ENCODE measurements at regions not wholly inside any gene's neighbourhood (a gene's known extent, or its start where the extent isn't known, plus 50 kb on each side); places are given as distances from the start of the nearest gene placed in this dataset.

DNA sequence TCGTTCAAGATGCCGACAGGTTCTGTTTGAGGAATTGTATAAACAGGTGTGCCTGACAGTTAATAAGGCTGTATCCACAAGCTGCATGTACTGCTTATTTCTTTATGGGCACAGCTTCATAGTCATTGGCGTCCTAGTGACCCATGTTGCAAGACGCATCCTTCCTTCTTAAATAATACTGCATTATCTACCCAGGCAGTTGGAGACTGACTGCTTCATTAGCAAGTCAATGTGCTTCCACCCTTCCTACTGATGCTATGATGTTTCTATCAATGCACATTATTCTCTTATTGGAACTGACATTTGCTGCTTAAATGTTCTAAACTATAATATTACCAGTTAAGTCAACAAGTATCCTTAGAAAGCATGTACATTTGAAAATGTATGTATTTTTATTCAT lies 950.0 kb upstream of the MIR17HG start:
- Histone ChIP-seq H3K4me3 (no peak overlapping the region), H3K4me1 (ENCODE audit: low read depth) (no peaks in the 10 kb centered on the region), H3K9me3 (no peaks in the 10 kb centered on the region), H3K36me3 (ENCODE audit: low read depth) (no peaks in the 10 kb centered on the region)
- ATAC-seq: no peak
- no peak for DNase-seq
- TF ChIP-seq, protein P1, sequence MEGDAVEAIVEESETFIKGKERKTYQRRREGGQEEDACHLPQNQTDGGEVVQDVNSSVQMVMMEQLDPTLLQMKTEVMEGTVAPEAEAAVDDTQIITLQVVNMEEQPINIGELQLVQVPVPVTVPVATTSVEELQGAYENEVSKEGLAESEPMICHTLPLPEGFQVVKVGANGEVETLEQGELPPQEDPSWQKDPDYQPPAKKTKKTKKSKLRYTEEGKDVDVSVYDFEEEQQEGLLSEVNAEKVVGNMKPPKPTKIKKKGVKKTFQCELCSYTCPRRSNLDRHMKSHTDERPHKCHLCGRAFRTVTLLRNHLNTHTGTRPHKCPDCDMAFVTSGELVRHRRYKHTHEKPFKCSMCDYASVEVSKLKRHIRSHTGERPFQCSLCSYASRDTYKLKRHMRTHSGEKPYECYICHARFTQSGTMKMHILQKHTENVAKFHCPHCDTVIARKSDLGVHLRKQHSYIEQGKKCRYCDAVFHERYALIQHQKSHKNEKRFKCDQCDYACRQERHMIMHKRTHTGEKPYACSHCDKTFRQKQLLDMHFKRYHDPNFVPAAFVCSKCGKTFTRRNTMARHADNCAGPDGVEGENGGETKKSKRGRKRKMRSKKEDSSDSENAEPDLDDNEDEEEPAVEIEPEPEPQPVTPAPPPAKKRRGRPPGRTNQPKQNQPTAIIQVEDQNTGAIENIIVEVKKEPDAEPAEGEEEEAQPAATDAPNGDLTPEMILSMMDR (IDR thresholded peaks at IDR 0.05): no peak
- intact Hi-C loops (cut with DNase I, micrococcal nuclease): no loop called here

DNA sequence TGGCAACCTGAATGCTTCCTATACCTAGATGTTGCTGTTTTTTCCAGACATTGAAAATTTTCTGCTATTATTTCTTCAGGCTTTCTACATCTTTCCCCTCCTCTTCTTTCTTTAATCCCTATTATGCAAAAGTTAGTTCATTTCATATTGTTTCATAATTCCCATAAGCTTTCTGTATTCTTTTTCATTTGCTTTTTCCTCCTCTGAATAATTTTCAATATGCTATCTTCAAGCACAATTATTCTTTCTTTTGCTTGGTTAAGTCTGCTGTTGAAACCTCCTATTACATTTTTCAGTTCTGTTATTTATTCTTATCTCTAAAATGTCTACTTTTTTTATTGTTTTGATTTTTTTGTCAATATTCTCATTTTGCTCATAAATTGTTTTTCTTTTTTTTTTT lies 947.1 kb upstream of the MIR17HG start:
- no peak for DNase-seq
- Histone ChIP-seq H3K4me3 (no peak overlapping the region), H3K9me3 (no peaks in the 10 kb centered on the region), H3K4me1 (ENCODE audit: low read depth) (no peaks in the 10 kb centered on the region), H3K36me3 (ENCODE audit: low read depth) (no peaks in the 10 kb centered on the region)
- ATAC-seq: no peak
- TF ChIP-seq, protein P1 (IDR thresholded peaks at IDR 0.05): no peak
- intact Hi-C loops (cut with DNase I, micrococcal nuclease): no loop called here

DNA sequence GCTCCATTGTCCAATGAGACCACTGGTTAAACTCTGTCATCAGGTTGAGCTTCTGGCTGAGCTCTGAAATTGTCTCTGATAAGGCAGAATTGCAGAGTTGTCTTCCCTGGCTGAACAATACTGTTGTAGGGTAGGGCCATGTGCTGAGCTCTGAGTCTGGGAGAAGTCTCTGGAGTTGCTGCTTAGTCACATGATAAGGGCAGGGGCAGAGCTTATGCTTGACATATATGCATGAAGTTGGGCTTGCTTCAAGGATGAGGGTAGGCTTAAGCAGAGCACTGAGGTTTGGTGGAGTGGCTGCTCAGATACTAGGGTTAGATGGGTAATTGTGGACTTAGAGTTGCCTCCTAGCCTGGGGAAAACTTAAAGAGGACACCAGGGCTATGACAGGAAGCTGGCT lies 946.3 kb upstream of the MIR17HG start:
- H3K4me1 ChIP-seq (ENCODE audit: low read depth): no peaks in the 10 kb centered on the region
- H3K9me3 ChIP-seq: no peaks in the 10 kb centered on the region
- H3K4me3 ChIP-seq: no peak overlapping the region
- no peak for DNase-seq
- no peaks in the 10 kb centered on the region for H3K36me3 ChIP-seq (ENCODE audit: low read depth)
- ATAC-seq: no peak
- TF ChIP-seq, protein P1 (IDR thresholded peaks at IDR 0.05): no peak
- intact Hi-C loops (cut with DNase I, micrococcal nuclease): no loop called here

DNA sequence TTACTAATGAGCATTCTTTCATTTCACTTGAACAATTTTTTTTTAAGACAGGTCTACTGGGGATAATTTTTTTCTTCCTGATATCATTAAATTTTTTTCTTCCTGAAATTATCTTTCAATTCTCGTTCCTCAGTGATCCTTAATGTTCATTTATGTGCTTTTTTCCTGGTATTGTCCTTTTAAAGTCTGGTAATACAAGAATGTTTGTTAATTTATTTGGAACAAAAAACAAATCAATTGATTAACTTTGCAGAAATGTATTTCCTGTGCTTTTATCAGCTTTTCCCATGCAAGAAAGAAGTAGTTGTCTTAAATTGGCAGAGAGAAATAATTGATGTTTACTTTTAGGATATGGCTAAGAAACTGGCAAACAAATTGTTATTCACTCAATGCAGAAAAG lies 945.4 kb upstream of the MIR17HG start:
- Histone ChIP-seq H3K36me3 (ENCODE audit: low read depth) (no peaks in the 10 kb centered on the region), H3K4me3 (no peak overlapping the region), H3K9me3 (no peaks in the 10 kb centered on the region), H3K4me1 (ENCODE audit: low read depth) (no peaks in the 10 kb centered on the region)
- ATAC-seq: no peak
- TF ChIP-seq, protein P1 (IDR thresholded peaks at IDR 0.05): no peak
- intact Hi-C loops (cut with DNase I, micrococcal nuclease): no loop called here
- no peak for DNase-seq

DNA sequence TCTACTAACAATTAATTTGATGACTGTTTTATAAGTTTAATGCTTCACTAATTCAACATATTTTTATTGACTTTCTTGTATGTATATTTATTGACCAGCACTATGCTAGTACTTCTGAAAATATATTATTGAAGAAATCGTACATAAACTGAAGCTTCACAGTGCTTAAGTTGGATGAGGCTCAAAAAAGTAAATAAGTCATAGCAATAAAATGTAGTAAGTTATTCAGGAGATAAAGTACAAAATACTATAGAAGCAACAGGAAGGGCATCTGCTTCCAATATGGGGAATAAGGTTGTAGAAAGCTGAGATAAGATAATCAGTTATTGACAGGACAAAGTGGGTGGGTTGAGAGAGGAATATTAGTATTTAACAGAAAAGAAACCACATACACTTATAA lies 944.9 kb upstream of the MIR17HG start:
- no peak for ATAC-seq
- intact Hi-C loops (cut with DNase I, micrococcal nuclease): no loop called here
- no peak overlapping the region for H3K4me3 ChIP-seq

More for the DNA sequence above, 944.9 kb upstream of the MIR17HG start:
- TF ChIP-seq, protein P1 (IDR thresholded peaks at IDR 0.05): no peak
- Histone ChIP-seq H3K9me3 (no peaks in the 10 kb centered on the region), H3K36me3 (ENCODE audit: low read depth) (no peaks in the 10 kb centered on the region), H3K4me1 (ENCODE audit: low read depth) (no peaks in the 10 kb centered on the region)
- DNase-seq: no peak
